NCI-H1092 treated with DMSO at 0.1 percent for 48 hours (cell line): ENCODE measurements at regions not wholly inside any gene's neighbourhood (a gene's known extent, or its start where the extent isn't known, plus 50 kb on each side); places are given as distances from the start of the nearest gene placed in this dataset.
"Not testable (repeated sequence)": the region's sequence is repeated elsewhere in the genome, so short reads cannot be mapped to it uniquely, and the experiment has no call there.

Experiments
- DNase-seq: peaks from one replicate; lab custom pipeline; 2025; lab: John Stamatoyannopoulos, UW

GRCh38 chr2:147416099-147416498, 428.7 kb upstream of the ACVR2A start:
- DNase-seq = no peak

- not testable (repeated sequence) for DNase-seq
Observed at GRCh38 chr2:147414656-147415055, 430.2 kb upstream of the ACVR2A start.

- DNase-seq = no peak
Observed at GRCh38 chr2:147408357-147408756, 436.5 kb upstream of the ACVR2A start.

- DNase-seq = no peak
Observed at GRCh38 chr2:147405651-147406050, 439.2 kb upstream of the ACVR2A start.

- DNase-seq = no peak
Observed at GRCh38 chr2:147398996-147399395, 445.8 kb upstream of the ACVR2A start.

GRCh38 chr2:147398301-147398700, 446.5 kb upstream of the ACVR2A start:
- no peak for DNase-seq

GRCh38 chr2:147396890-147397289, 447.9 kb upstream of the ACVR2A start:
- DNase-seq = no peak

- DNase-seq = no peak
Observed at GRCh38 chr2:147394179-147394790, 450.5 kb upstream of the ACVR2A start.

GRCh38 chr2:147392180-147392579, 452.6 kb upstream of the ACVR2A start:
- DNase-seq = no peak

- no peak for DNase-seq
Observed at GRCh38 chr2:147390475-147390874, 454.4 kb upstream of the ACVR2A start.

GRCh38 chr2:147389218-147389617, 455.6 kb upstream of the ACVR2A start:
- DNase-seq = no peak

GRCh38 chr2:147388217-147388616, 456.6 kb upstream of the ACVR2A start:
- DNase-seq = no peak

- no peak for DNase-seq
Observed at GRCh38 chr2:147386284-147386683, 458.5 kb upstream of the ACVR2A start.

- no peak for DNase-seq
Observed at GRCh38 chr2:147385600-147385999, 459.2 kb upstream of the ACVR2A start.

- no peak for DNase-seq
Observed at GRCh38 chr2:147384659-147385058, 460.2 kb upstream of the ACVR2A start.

GRCh38 chr2:147382322-147382948, 462.4 kb upstream of the ACVR2A start:
- DNase-seq = peak; percentile 42

GRCh38 chr2:147378403-147378802, 466.4 kb upstream of the ACVR2A start:
- no peak for DNase-seq

GRCh38 chr2:147375073-147375472, 469.8 kb upstream of the ACVR2A start:
- no peak for DNase-seq

GRCh38 chr2:147374423-147374811, 470.4 kb upstream of the ACVR2A start:
- DNase-seq = peak; percentile 73

GRCh38 chr2:147373800-147374422, 470.9 kb upstream of the ACVR2A start:
- no peak for DNase-seq

- no peak for DNase-seq
Observed at GRCh38 chr2:147368306-147368705, 476.5 kb upstream of the ACVR2A start.

GRCh38 chr2:147366279-147366678, 478.6 kb upstream of the ACVR2A start:
- no peak for DNase-seq

GRCh38 chr2:147365622-147366021, 479.2 kb upstream of the ACVR2A start:
- DNase-seq = no peak

- DNase-seq = no peak
Observed at GRCh38 chr2:147364597-147364996, 480.2 kb upstream of the ACVR2A start.
